ENCODE measurements at regions not wholly inside any gene's neighbourhood (a gene's known extent, or its start where the extent isn't known, plus 50 kb on each side); places are given as distances from the start of the nearest gene placed in this dataset.

DNA sequence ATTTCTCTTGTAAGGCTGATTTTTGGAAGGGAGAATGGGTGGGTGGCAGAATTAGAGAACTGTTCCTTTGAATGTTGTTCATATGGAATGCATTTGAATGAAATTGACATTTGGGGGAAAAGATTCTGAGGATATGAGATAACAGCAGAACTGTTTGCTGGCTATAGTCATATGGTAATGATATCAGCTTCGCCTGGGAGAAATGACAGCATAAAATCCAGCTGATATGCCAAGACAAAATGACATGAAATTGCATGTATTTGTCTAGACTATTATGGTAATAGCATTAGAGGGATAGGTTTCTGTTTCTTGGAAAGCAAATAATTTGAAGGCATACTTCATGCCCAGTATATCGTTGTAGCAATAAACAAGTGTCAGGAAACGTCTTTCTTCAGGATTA lies 150.8 kb upstream of the SPATS2L start:
- H3K27ac ChIP-seq (ENCODE audit: low read length): peak overlapping the region; percentile 58
- H3K79me2 ChIP-seq (replicated peaks; ENCODE audit: insufficient read depth, low read length): no peaks in the 10 kb centered on the region
- H3K4me3 ChIP-seq (ENCODE audit: low read length): peak overlapping the region; percentile 23
- H2AFZ ChIP-seq (ENCODE audit: low read depth, low read length): no peak overlapping the region
- H3F3A ChIP-seq (ENCODE audit: insufficient read depth, low read length, poor library complexity, severe bottlenecking): peaks cover 9% of the 10 kb centered on the region
- no peaks in the 10 kb centered on the region for H3K27me3 ChIP-seq (ENCODE audit: insufficient read depth, low read depth, low read length)
- no peaks in the 10 kb centered on the region for H3K9me3 ChIP-seq (ENCODE audit: low read length)
- H3K9ac ChIP-seq (ENCODE audit: low read length): peak overlapping the region; percentile 18
- H3K9me2 ChIP-seq (ENCODE audit: insufficient read depth, low read length): no peaks in the 10 kb centered on the region
- TF ChIP-seq POLR2AphosphoS5 (IDR thresholded peaks at IDR 0.05): peak; percentile 79
- peak; percentile 91 for TF ChIP-seq EP300 (conservative IDR thresholded peaks at IDR 0.05; ENCODE audit: poor library complexity, severe bottlenecking)
- no peak for TF ChIP-seq EZH2 (IDR thresholded peaks at IDR 0.05; ENCODE audit: borderline replicate concordance, insufficient read depth, low read length, poor library complexity, severe bottlenecking)
- TF ChIP-seq, protein P1, sequence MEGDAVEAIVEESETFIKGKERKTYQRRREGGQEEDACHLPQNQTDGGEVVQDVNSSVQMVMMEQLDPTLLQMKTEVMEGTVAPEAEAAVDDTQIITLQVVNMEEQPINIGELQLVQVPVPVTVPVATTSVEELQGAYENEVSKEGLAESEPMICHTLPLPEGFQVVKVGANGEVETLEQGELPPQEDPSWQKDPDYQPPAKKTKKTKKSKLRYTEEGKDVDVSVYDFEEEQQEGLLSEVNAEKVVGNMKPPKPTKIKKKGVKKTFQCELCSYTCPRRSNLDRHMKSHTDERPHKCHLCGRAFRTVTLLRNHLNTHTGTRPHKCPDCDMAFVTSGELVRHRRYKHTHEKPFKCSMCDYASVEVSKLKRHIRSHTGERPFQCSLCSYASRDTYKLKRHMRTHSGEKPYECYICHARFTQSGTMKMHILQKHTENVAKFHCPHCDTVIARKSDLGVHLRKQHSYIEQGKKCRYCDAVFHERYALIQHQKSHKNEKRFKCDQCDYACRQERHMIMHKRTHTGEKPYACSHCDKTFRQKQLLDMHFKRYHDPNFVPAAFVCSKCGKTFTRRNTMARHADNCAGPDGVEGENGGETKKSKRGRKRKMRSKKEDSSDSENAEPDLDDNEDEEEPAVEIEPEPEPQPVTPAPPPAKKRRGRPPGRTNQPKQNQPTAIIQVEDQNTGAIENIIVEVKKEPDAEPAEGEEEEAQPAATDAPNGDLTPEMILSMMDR (IDR thresholded peaks at IDR 0.05; ENCODE audit: poor library complexity, severe bottlenecking): no peak
- TF ChIP-seq SMC3 (conservative IDR thresholded peaks at IDR 0.05; ENCODE audit: poor library complexity): no peak
- H3K36me3 ChIP-seq (ENCODE audit: insufficient read depth, low read length): no peaks in the 10 kb centered on the region
- no peaks in the 10 kb centered on the region for H4K20me1 ChIP-seq (ENCODE audit: insufficient read depth)
- peak overlapping the region; percentile 29 for H3K4me2 ChIP-seq (ENCODE audit: low read length)

DNA sequence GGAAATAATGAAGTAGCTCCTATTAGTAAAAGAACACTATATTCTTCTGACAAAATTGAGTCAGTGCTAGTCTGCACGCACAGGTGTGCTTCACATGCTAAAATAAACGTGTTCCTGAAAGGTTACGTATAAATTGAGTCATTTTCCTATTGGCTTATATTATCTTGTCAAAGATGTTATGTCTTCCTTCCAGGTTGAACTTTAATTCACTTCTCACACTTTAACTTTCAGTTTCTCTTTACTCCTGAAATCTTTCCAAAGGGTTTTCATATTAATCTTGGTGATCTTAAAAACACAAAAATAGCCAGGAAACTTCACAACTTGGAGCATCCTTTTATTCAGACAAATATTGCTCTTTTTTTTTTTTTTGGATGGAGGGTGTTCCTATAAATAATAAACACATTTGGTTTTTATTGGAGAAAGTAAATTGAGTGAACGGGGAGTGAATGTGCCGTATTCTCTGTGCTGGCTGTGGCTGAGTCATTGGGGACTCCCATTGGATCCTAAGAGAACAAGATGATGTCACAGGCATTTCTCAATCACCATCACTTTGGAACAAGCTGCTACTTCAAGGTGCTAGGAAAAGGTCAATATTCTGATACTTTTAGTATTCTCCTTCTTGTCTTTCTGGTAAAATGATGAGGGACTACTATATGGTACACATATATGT lies 150.2 kb upstream of the SPATS2L start:
- TF ChIP-seq POLR2AphosphoS5 (IDR thresholded peaks at IDR 0.05): no peak
- TF ChIP-seq, protein P2, sequence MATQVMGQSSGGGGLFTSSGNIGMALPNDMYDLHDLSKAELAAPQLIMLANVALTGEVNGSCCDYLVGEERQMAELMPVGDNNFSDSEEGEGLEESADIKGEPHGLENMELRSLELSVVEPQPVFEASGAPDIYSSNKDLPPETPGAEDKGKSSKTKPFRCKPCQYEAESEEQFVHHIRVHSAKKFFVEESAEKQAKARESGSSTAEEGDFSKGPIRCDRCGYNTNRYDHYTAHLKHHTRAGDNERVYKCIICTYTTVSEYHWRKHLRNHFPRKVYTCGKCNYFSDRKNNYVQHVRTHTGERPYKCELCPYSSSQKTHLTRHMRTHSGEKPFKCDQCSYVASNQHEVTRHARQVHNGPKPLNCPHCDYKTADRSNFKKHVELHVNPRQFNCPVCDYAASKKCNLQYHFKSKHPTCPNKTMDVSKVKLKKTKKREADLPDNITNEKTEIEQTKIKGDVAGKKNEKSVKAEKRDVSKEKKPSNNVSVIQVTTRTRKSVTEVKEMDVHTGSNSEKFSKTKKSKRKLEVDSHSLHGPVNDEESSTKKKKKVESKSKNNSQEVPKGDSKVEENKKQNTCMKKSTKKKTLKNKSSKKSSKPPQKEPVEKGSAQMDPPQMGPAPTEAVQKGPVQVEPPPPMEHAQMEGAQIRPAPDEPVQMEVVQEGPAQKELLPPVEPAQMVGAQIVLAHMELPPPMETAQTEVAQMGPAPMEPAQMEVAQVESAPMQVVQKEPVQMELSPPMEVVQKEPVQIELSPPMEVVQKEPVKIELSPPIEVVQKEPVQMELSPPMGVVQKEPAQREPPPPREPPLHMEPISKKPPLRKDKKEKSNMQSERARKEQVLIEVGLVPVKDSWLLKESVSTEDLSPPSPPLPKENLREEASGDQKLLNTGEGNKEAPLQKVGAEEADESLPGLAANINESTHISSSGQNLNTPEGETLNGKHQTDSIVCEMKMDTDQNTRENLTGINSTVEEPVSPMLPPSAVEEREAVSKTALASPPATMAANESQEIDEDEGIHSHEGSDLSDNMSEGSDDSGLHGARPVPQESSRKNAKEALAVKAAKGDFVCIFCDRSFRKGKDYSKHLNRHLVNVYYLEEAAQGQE (IDR thresholded peaks at IDR 0.05; ENCODE audit: borderline replicate concordance): no peak
- no peak for TF ChIP-seq MXI1 (conservative IDR thresholded peaks at IDR 0.05; ENCODE audit: poor library complexity, severe bottlenecking)
- TF ChIP-seq TAF1 (IDR thresholded peaks at IDR 0.05; ENCODE audit: low read depth): no peak
- no peak for TF ChIP-seq SMC3 (conservative IDR thresholded peaks at IDR 0.05; ENCODE audit: poor library complexity)
- no peak for TF ChIP-seq EP300 (conservative IDR thresholded peaks at IDR 0.05; ENCODE audit: poor library complexity, severe bottlenecking)
- TF ChIP-seq EZH2 (IDR thresholded peaks at IDR 0.05; ENCODE audit: borderline replicate concordance, insufficient read depth, low read length, poor library complexity, severe bottlenecking): no peak
- TF ChIP-seq, protein P1 (IDR thresholded peaks at IDR 0.05; ENCODE audit: poor library complexity, severe bottlenecking): no peak
- no peak for TF ChIP-seq RAD21 (conservative IDR thresholded peaks at IDR 0.05)
- H3K9me3 ChIP-seq (ENCODE audit: low read length): no peaks in the 10 kb centered on the region
- no peak overlapping the region for H2AFZ ChIP-seq (ENCODE audit: low read depth, low read length)
- H3F3A ChIP-seq (ENCODE audit: insufficient read depth, low read length, poor library complexity, severe bottlenecking): peaks cover 9% of the 10 kb centered on the region
- H3K27me3 ChIP-seq (ENCODE audit: insufficient read depth, low read depth, low read length): no peaks in the 10 kb centered on the region
- no peaks in the 10 kb centered on the region for H4K20me1 ChIP-seq (ENCODE audit: insufficient read depth)
- no peaks in the 10 kb centered on the region for H3K36me3 ChIP-seq (ENCODE audit: insufficient read depth, low read length)
- H3K4me3 ChIP-seq (ENCODE audit: low read length): peak overlapping the region; percentile 23
- no peak overlapping the region for H3K9ac ChIP-seq (ENCODE audit: low read length)
- no peaks in the 10 kb centered on the region for H3K9me2 ChIP-seq (ENCODE audit: insufficient read depth, low read length)
- H3K4me2 ChIP-seq (ENCODE audit: low read length): peak overlapping the region; percentile 29
- no peaks in the 10 kb centered on the region for H3K79me2 ChIP-seq (replicated peaks; ENCODE audit: insufficient read depth, low read length)
- H3K27ac ChIP-seq (ENCODE audit: low read length): peak overlapping the region; percentile 58

Data from neural cell (in vitro differentiated cells).